ENCODE measurements at regions not wholly inside any gene's neighbourhood (a gene's known extent, or its start where the extent isn't known, plus 50 kb on each side); places are given as distances from the start of the nearest gene placed in this dataset.
"Not testable (repeated sequence)": the region's sequence is repeated elsewhere in the genome, so short reads cannot be mapped to it uniquely, and the experiment has no call there.

DNA sequence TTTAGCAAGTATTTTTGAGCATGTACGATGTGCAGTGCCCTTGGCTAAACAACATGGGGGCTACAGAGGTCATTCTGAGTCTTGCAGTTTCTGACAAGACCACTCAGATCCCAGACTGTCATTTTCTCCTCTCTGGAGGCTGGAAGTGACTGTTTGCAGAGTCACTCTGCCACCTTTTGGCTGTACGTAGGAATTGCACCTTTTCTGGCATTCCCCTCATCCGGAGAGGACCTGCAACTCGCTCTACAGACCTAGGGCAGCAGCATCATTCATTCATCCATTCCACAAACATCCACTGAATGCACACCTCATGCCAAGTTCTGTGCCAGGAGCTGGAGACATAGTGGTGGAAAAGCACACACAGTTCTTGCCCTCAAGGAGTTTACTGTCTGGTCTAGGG lies 160.4 kb upstream of the GPR101 start:
- DNase-seq (peak; percentile 55), ATAC-seq (peak; percentile 64)
- Mint-ChIP-seq H3K36me3 (ENCODE audit: low read depth) (no peaks in the 10 kb centered on the region), H3K27ac (no peak overlapping the region), H3K4me3 (no peak overlapping the region), H3K27me3 (peaks cover 2% of the 10 kb centered on the region), H3K9me3 (ENCODE audit: low read depth) (no peaks in the 10 kb centered on the region), H3K4me1 (peaks cover 7% of the 10 kb centered on the region)
- ChIA-PET POLR2A (no interaction called here), CTCF (interaction anchor here (0.6 to 3.0 kb wide), 12 partner anchors 8 to 237 kb away, joined by 3 to 10 read pairs (median 4); no protein-coding TSS in a partner anchor)
- intact Hi-C loops (cut with DNase I, micrococcal nuclease), result loop anchor here (1.0 to 5.0 kb wide), 2 partner anchors 142 to 239 kb away; no protein-coding TSS in a partner anchor

DNA sequence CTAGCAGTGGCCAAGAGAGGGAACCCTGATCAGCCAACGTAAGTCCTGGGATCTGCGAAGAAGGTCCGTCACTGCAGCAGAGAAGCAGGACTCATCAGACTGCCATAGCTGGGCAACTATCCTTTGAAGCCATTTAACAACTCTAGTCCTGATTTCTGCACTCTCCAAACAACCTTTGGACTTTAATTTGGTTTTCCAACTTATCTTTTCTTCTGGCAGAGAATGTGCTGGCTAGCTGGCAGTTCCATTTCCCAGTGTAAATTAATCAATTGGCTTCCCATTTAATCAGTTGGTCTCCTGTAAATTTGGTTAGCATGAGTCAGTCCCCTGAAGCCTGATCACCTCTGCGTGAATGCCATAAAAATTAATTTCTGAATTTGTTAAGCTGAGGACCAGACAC lies 153.7 kb upstream of the GPR101 start:
- Mint-ChIP-seq H3K36me3 (ENCODE audit: low read depth) (no peaks in the 10 kb centered on the region), H3K4me3 (no peak overlapping the region), H3K27ac (no peak overlapping the region), H3K9me3 (ENCODE audit: low read depth) (no peaks in the 10 kb centered on the region), H3K4me1 (no peaks in the 10 kb centered on the region), H3K27me3 (no peaks in the 10 kb centered on the region)
- intact Hi-C loops (cut with DNase I, micrococcal nuclease), result no loop called here
- DNase-seq, result no peak
- ATAC-seq, result no peak
- ChIA-PET POLR2A (no interaction called here), CTCF (interaction anchor here (0.9 kb wide), 1 partner anchor 20 kb away, joined by 3 read pairs; no protein-coding TSS in a partner anchor)

DNA sequence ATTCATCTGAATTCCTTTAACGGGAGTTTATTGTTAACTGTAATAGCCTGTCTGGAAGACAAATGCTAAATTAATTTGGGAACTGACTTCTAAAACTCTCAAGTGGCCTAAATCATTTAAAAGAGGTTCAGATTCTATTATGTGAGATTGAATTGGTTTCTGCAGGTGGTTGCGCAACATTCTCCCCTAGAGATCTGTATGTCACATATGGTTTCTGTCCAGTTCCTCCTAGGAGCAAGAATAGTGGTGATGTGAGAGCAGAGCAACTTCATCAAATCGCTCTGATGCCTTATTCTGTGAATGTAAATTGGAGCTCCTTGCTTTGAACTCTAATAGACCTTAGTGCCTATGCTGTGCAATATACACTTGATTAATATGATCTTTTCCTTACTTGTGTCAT lies 144.6 kb upstream of the GPR101 start:
- CTCF ChIA-PET, result no interaction called here
- Mint-ChIP-seq H3K9me3 (ENCODE audit: low read depth) (no peaks in the 10 kb centered on the region), H3K27me3 (peaks cover 8% of the 10 kb centered on the region), H3K27ac (no peak overlapping the region), H3K36me3 (ENCODE audit: low read depth) (no peaks in the 10 kb centered on the region), H3K4me1 (no peaks in the 10 kb centered on the region), H3K4me3 (no peak overlapping the region)
- ATAC-seq (no peak), DNase-seq (no peak)
- POLR2A ChIA-PET, result no interaction called here
- intact Hi-C loops (cut with DNase I, micrococcal nuclease), result no loop called here

DNA sequence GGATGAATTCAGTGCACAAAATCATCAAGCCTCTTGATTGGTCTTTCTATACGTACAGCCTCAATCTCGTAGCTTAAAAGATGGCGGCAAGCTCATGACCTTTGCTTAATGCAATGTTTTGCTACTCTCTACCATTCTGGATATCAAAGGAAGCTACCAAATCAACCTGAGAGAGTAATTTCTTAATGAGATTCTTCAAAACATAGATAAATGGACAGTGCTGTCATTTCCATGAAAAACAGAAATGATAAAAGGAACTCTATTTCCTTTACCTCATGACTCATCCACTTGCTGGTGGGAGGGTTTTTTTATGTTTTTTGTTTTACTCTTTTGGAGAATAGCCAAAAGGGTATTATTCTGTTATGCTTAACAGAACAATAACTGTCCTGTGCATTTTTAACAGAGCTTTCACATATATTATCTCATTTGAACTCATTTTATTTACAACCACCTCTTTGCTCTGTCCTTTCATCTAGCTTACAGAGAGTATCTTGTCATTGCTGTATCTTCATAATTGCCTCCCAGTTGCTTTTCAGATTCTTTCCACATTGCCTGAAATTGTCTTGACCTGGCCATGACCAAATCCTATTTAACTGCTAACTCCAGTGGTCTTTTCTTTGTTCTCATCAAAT lies 138.6 kb upstream of the GPR101 start:
- no peaks in the 10 kb centered on the region for H3K36me3 Mint-ChIP-seq (ENCODE audit: low read depth)
- ChIA-PET POLR2A (interaction anchor here (0.6 kb wide), 1 partner anchor 272 kb away, joined by 3 read pairs; no protein-coding TSS in a partner anchor), CTCF (interaction anchor here (1.2 kb wide), 1 partner anchor 23 kb away, joined by 4 read pairs; no protein-coding TSS in a partner anchor)
- ATAC-seq (no peak), DNase-seq (no peak)
- intact Hi-C loops (cut with DNase I, micrococcal nuclease), result no loop called here
- peaks cover 7% of the 10 kb centered on the region for H3K27me3 Mint-ChIP-seq
- peaks cover 6% of the 10 kb centered on the region for H3K4me1 Mint-ChIP-seq
- no peak overlapping the region for H3K27ac Mint-ChIP-seq
- no peak overlapping the region for H3K4me3 Mint-ChIP-seq
- H3K9me3 Mint-ChIP-seq (ENCODE audit: low read depth), result no peaks in the 10 kb centered on the region

DNA sequence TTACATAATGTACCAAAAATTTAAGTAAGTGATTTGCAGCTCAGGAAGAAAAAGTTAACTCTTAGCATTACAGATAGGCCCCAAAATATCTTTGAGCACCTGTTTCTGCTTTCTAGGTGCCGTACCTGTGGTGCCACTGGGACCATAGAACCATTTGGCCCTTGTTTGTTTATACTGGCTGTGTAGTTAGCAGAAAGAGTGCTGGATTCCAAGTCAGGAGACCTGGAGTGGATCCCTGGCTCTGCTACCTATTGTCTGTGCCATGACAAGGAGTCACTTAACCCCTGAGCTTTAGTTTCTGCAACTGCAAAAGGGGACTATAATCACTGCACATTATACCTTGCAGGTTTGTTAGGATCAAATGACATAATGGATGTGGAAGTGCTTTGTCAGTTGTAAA lies 137.8 kb upstream of the GPR101 start:
- H3K27ac Mint-ChIP-seq, result no peak overlapping the region
- H3K27me3 Mint-ChIP-seq, result peaks cover 9% of the 10 kb centered on the region
- DNase-seq (no peak), ATAC-seq (no peak)
- no peaks in the 10 kb centered on the region for H3K9me3 Mint-ChIP-seq (ENCODE audit: low read depth)
- no peaks in the 10 kb centered on the region for H3K36me3 Mint-ChIP-seq (ENCODE audit: low read depth)
- peaks cover 6% of the 10 kb centered on the region for H3K4me1 Mint-ChIP-seq
- no peak overlapping the region for H3K4me3 Mint-ChIP-seq
- CTCF ChIA-PET, result interaction anchor here (1.2 kb wide), 1 partner anchor 24 kb away, joined by 4 read pairs; no protein-coding TSS in a partner anchor
- POLR2A ChIA-PET, result no interaction called here
- intact Hi-C loops (cut with DNase I, micrococcal nuclease), result no loop called here

DNA sequence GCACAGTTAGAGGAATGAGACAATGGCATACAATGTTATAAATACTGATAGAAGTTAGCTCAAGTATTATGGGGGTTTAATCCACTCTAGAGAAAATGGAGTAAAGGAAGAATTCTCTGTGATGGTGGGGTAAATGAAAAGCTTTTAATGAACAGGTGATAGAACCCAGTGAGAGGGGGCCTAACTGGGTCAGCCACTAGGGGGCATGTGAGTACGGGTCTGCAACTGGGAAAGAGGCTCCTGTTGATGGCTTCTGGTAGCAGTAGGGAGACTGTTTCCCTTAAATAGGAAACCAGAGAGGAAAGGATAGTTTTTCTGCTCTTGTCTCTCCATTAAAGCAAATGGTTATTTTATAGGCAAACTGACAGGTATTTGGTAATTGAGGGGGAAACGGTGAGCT lies 132.8 kb upstream of the GPR101 start:
- no peak for ATAC-seq
- H3K36me3 Mint-ChIP-seq (ENCODE audit: low read depth), result no peaks in the 10 kb centered on the region
- peaks cover 5% of the 10 kb centered on the region for H3K27me3 Mint-ChIP-seq
- H3K4me3 Mint-ChIP-seq, result no peak overlapping the region
- ChIA-PET POLR2A (no interaction called here), CTCF (interaction anchor here (0.6 to 2.4 kb wide), 9 partner anchors 13 to 148 kb away, joined by 3 to 9 read pairs (median 3); no protein-coding TSS in a partner anchor)
- H3K4me1 Mint-ChIP-seq, result no peaks in the 10 kb centered on the region
- no peaks in the 10 kb centered on the region for H3K9me3 Mint-ChIP-seq (ENCODE audit: low read depth)
- no peak overlapping the region for H3K27ac Mint-ChIP-seq
- intact Hi-C loops (cut with DNase I, micrococcal nuclease), result no loop called here
- peak; percentile 43 for DNase-seq

DNA sequence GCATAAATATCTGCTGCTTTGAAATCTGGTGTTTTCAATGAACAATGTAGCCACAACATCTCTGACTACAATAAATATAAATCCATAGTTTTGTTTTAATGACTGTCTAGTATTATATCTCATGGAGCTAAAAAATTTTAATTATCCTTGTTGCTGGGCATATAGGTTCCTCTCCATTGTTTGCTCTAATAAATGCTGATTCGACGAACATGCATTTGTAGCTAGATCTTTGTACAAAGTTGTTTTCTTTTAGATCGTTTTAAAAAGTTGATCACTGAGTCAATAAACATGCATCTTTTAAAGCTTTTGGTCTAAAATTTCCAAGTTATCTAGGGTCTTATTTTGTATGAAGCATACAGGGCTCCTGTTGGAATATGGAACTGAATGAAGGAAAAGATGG lies 130.5 kb upstream of the GPR101 start:
- DNase-seq (no peak), ATAC-seq (no peak)
- H3K4me3 Mint-ChIP-seq, result no peak overlapping the region
- no peak overlapping the region for H3K27ac Mint-ChIP-seq
- no peaks in the 10 kb centered on the region for H3K4me1 Mint-ChIP-seq
- CTCF ChIA-PET, result interaction anchor here (2.2 kb wide), 1 partner anchor 29 kb away, joined by 7 read pairs; no protein-coding TSS in a partner anchor
- peaks cover 4% of the 10 kb centered on the region for H3K27me3 Mint-ChIP-seq
- intact Hi-C loops (cut with DNase I, micrococcal nuclease), result no loop called here
- POLR2A ChIA-PET, result no interaction called here
- no peaks in the 10 kb centered on the region for H3K9me3 Mint-ChIP-seq (ENCODE audit: low read depth)
- H3K36me3 Mint-ChIP-seq (ENCODE audit: low read depth), result no peaks in the 10 kb centered on the region

DNA sequence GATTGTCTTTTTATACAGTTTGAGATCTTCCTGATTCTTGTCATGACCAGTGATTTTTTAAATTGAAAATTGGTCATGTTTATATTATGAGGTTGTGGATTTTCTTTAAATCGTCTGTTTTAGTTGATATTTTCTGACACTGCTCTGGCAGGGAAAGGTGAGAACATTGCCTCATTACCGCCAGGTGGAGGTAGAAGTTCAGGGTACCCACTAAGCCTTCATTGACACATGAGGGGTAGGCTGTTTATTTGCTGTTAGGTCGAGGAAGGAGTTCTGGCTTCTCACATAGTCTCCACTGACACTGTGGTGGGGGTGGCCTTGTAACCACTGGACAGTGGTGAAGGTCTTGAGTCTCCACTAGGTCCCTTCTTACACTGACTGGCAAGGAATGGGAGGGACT lies 117.6 kb upstream of the GPR101 start:
- Mint-ChIP-seq H3K4me1 (no peaks in the 10 kb centered on the region), H3K4me3 (no peak overlapping the region), H3K27ac (no peak overlapping the region), H3K27me3 (peaks cover 14% of the 10 kb centered on the region), H3K36me3 (ENCODE audit: low read depth) (no peaks in the 10 kb centered on the region), H3K9me3 (ENCODE audit: low read depth) (peaks cover 2% of the 10 kb centered on the region)
- no peak for DNase-seq
- CTCF ChIA-PET, result no interaction called here
- intact Hi-C loops (cut with DNase I, micrococcal nuclease), result no loop called here
- POLR2A ChIA-PET, result no interaction called here
- ATAC-seq, result no peak

DNA sequence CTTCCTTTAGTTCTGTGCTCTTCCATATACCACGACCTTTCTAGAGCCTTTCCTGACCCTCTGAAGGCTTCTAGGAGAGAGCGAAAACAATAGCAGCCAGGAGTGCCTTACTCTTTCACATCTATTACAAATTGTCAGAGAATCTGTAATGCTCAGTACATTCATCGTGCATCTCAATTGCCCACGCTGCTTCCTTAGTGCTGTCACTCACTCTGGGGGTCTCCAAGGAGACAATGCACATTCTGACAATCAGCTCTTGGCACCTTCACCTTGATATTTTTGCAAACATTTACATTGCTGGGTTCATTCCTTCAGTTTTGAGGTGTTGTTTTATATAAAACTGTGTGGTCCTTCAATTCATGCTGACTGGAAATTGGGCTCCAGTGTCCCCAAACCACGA lies 110.1 kb upstream of the GPR101 start:
- no peak for ATAC-seq
- no peak for DNase-seq
- Mint-ChIP-seq H3K27me3 (no peaks in the 10 kb centered on the region), H3K9me3 (ENCODE audit: low read depth) (no peaks in the 10 kb centered on the region), H3K36me3 (ENCODE audit: low read depth) (no peaks in the 10 kb centered on the region), H3K27ac (no peak overlapping the region), H3K4me1 (no peaks in the 10 kb centered on the region), H3K4me3 (no peak overlapping the region)
- CTCF ChIA-PET, result no interaction called here
- intact Hi-C loops (cut with DNase I, micrococcal nuclease), result no loop called here
- POLR2A ChIA-PET, result no interaction called here

DNA sequence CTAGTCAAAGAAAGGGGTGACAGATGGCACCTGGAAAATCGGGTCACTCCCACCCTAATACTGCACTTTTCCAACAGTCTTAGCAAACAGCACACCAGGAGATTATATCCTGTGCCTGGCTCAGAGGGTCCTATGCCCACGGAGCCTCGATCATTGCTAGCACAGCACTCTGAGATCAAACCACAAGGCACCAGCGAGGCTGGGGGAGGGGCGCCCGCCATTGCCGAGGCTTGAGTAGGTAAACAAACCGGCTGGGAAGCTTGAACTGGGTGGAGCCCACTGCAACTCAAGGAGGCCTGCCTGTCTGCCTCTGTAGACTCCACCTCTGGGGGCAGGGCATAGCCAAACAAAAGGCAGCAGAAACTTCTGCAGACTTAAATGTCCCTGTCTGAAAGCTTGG lies 88.9 kb upstream of the GPR101 start:
- H3K27ac Mint-ChIP-seq; ATAC-seq; H3K27me3 Mint-ChIP-seq; H3K4me3 Mint-ChIP-seq; intact Hi-C loops (cut with DNase I, micrococcal nuclease); POLR2A ChIA-PET; H3K9me3 Mint-ChIP-seq (ENCODE audit: low read depth); CTCF ChIA-PET; H3K36me3 Mint-ChIP-seq (ENCODE audit: low read depth); DNase-seq; H3K4me1 Mint-ChIP-seq: not testable (repeated sequence)

DNA sequence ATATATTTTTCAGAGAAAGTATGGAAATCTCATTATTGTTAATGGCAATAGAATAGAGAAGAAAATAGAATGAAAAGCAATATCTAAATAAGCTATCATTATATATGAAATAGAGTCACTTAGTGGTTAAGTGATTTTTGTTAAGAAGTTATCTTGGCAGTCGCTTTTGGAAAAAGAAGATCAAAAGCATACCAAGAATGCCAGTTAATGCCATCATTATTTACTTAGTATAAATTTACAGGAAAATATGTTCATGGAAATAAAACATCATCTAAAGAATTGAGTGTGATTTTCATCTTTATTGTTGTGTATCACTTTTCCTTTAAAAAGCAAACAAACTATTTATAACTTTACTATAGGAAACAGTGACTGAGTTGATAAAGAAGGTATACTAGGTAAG lies 85.3 kb upstream of the GPR101 start:
- H3K36me3 Mint-ChIP-seq (ENCODE audit: low read depth), result no peaks in the 10 kb centered on the region
- no peak overlapping the region for H3K27ac Mint-ChIP-seq
- no peak overlapping the region for H3K4me3 Mint-ChIP-seq
- POLR2A ChIA-PET, result no interaction called here
- no peaks in the 10 kb centered on the region for H3K9me3 Mint-ChIP-seq (ENCODE audit: low read depth)
- CTCF ChIA-PET, result no interaction called here
- intact Hi-C loops (cut with DNase I, micrococcal nuclease), result no loop called here
- DNase-seq, result no peak
- no peak for ATAC-seq
- H3K27me3 Mint-ChIP-seq, result peaks cover 11% of the 10 kb centered on the region
- no peaks in the 10 kb centered on the region for H3K4me1 Mint-ChIP-seq

DNA sequence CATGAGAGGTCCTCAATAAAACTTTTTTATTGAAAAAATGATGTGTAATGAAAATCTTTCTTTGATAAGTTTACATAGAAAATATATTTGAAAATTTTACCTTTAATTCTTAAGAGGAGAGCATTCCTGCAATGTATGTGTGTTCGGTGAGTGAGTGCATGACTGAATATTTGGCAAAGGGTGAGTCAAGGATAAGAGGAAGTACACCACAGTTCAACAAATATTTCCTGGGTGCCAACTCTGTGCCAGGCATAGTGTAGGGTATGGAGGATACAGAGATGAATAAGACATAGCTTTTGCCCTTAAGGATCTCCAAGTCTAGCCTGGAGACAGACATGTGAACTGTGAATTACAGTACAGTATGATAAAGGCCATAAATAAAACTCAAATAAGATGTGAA lies 84.7 kb upstream of the GPR101 start:
- Mint-ChIP-seq H3K27ac (no peak overlapping the region), H3K4me3 (no peak overlapping the region), H3K27me3 (peaks cover 11% of the 10 kb centered on the region), H3K4me1 (no peaks in the 10 kb centered on the region), H3K36me3 (ENCODE audit: low read depth) (no peaks in the 10 kb centered on the region), H3K9me3 (ENCODE audit: low read depth) (no peaks in the 10 kb centered on the region)
- DNase-seq (no peak), ATAC-seq (no peak)
- intact Hi-C loops (cut with DNase I, micrococcal nuclease), result no loop called here
- POLR2A ChIA-PET, result no interaction called here
- CTCF ChIA-PET, result no interaction called here
